Endodermal cell (in vitro differentiated cells): ENCODE measurements at regions not wholly inside any gene's neighbourhood (a gene's known extent, or its start where the extent isn't known, plus 50 kb on each side); places are given as distances from the start of the nearest gene placed in this dataset.

Experiments used
- DNase-seq: peaks from one replicate; pipeline ENCODE4 v3.0.0-alpha.2; 2017
- H3K27ac ChIP-seq: 2 replicates; pipeline ENCODE4 v1.5.1; 2013; ENCODE audit warnings: mild to moderate bottlenecking, low read depth, low read length, moderate library complexity
- H3K27me3 ChIP-seq: 2 replicates; pipeline ENCODE4 v1.6.1; 2013; ENCODE audit warnings: mild to moderate bottlenecking, low read length, moderate library complexity; ENCODE audit not compliant: insufficient read depth, control insufficient read depth, poor library complexity, severe bottlenecking
- H3K36me3 ChIP-seq: 2 replicates; pipeline ENCODE4 v1.7.0; 2013; ENCODE audit warnings: mild to moderate bottlenecking, low read length, moderate library complexity; ENCODE audit not compliant: control insufficient read depth, insufficient read depth
- H3K4me1 ChIP-seq: one replicate; pipeline ENCODE4 v1.7.0; 2013; ENCODE audit warnings: low read length; ENCODE audit not compliant: control insufficient read depth, insufficient read depth
- H3K4me3 ChIP-seq: 2 replicates; pipeline ENCODE4 v1.5.1; 2013; ENCODE audit warnings: mild to moderate bottlenecking, low read length, moderate library complexity
- H3K9ac ChIP-seq: 2 replicates; pipeline ENCODE4 v1.6.1; 2013; ENCODE audit warnings: mild to moderate bottlenecking, low read length, moderate library complexity; ENCODE audit not compliant: poor library complexity, severe bottlenecking; ENCODE audit errors: extremely low read depth
- H3K9me3 ChIP-seq: 2 replicates; pipeline ENCODE4 v1.6.1; 2013; ENCODE audit warnings: mild to moderate bottlenecking, low read length, moderate library complexity; ENCODE audit not compliant: control insufficient read depth
- H3K27ac Mint-ChIP-seq: 2 replicates; pipeline ENCODE4 v1.8.0; 2020; ENCODE audit warnings: mixed read lengths
- H3K27me3 Mint-ChIP-seq: 2 replicates; pipeline ENCODE4 v1.8.0; 2021; ENCODE audit warnings: mild to moderate bottlenecking, mixed read lengths; ENCODE audit not compliant: insufficient read depth
- H3K36me3 Mint-ChIP-seq: 2 replicates; pipeline ENCODE4 v1.8.0; 2020; ENCODE audit warnings: low read depth, mixed read lengths
- H3K4me1 Mint-ChIP-seq: 2 replicates; pipeline ENCODE4 v1.8.0; 2020; ENCODE audit warnings: mixed read lengths
- H3K4me3 Mint-ChIP-seq: 2 replicates; pipeline ENCODE4 v1.8.0; 2020; ENCODE audit warnings: mild to moderate bottlenecking, moderate library complexity, mixed read lengths
- H3K9me3 Mint-ChIP-seq: 2 replicates; pipeline ENCODE4 v1.8.0; 2020; ENCODE audit warnings: mild to moderate bottlenecking, mixed read lengths
- CTCF ChIP-seq: fragments of 200-600 bp; sonication (generic); conservative IDR thresholded peaks from 2 replicates; pipeline ENCODE4 v1.5.0; 2021; ENCODE audit warnings: antibody characterized with exemption, mild to moderate bottlenecking
- WGBS, 2 experiments: methylation state at CpG; one replicate each; pipeline versions ENCODE4 v1.1.5 to v1.1.7; 2013; ENCODE audit warnings: missing lambda C conversion rate in 2 of 2, mixed read lengths in 1 of 2; ENCODE audit not compliant: insufficient coverage in 1 of 2, insufficient read length in 1 of 2; 5-methylcytosine and 5-hydroxymethylcytosine counted together

GRCh38 chr2:64914247-64914646, 75.0 kb upstream of the SLC1A4 start:
- no peaks in the 10 kb centered on the region for H3K27me3 Mint-ChIP-seq
- H3K36me3 Mint-ChIP-seq = no peaks in the 10 kb centered on the region
- Histone ChIP-seq H3K27me3 (no peaks in the 10 kb centered on the region), H3K4me3 (no peak overlapping the region), H3K36me3 (no peaks in the 10 kb centered on the region), H3K27ac (no peak overlapping the region), H3K9me3 (peaks cover 9% of the 10 kb centered on the region), H3K4me1 (no peaks in the 10 kb centered on the region), H3K9ac (no peak overlapping the region)
- no peak overlapping the region for H3K27ac Mint-ChIP-seq
- no peak overlapping the region for H3K4me3 Mint-ChIP-seq
- no peak for TF ChIP-seq CTCF
- H3K4me1 Mint-ChIP-seq = peaks cover 2% of the 10 kb centered on the region
- no peak for DNase-seq
- 89% methylated on average over 5 to 8 of the region's 9 CpGs for WGBS, 2 experiments
- peaks cover 4% of the 10 kb centered on the region for H3K9me3 Mint-ChIP-seq

GRCh38 chr2:64914735-64915509, 74.3 kb upstream of the SLC1A4 start:
- DNase-seq = no peak
- Histone ChIP-seq H3K36me3 (no peaks in the 10 kb centered on the region), H3K9ac (no peak overlapping the region), H3K27me3 (no peaks in the 10 kb centered on the region), H3K9me3 (peaks cover 9% of the 10 kb centered on the region), H3K4me3 (no peak overlapping the region), H3K4me1 (no peaks in the 10 kb centered on the region), H3K27ac (no peak overlapping the region)
- Mint-ChIP-seq H3K4me1 (peaks cover 2% of the 10 kb centered on the region), H3K36me3 (no peaks in the 10 kb centered on the region), H3K4me3 (no peak overlapping the region), H3K27ac (no peak overlapping the region), H3K27me3 (no peaks in the 10 kb centered on the region), H3K9me3 (peaks cover 4% of the 10 kb centered on the region)
- 89 to 97% methylated on average over 4 to 7 of the region's 7 CpGs for WGBS, 2 experiments
- no peak for TF ChIP-seq CTCF

- H3K9me3 ChIP-seq = peaks cover 9% of the 10 kb centered on the region
- no peaks in the 10 kb centered on the region for H3K27me3 ChIP-seq
- no peak overlapping the region for H3K27ac Mint-ChIP-seq
- no peak for DNase-seq
- no peak overlapping the region for H3K27ac ChIP-seq
- no peak overlapping the region for H3K9ac ChIP-seq
- H3K27me3 Mint-ChIP-seq = no peaks in the 10 kb centered on the region
- peaks cover 2% of the 10 kb centered on the region for H3K4me1 Mint-ChIP-seq
- WGBS, 2 experiments = 78 to 87% methylated on average over 2 to 3 of the region's 3 CpGs
- H3K4me3 Mint-ChIP-seq = no peak overlapping the region
- no peak for TF ChIP-seq CTCF
- H3K36me3 Mint-ChIP-seq = no peaks in the 10 kb centered on the region
- no peak overlapping the region for H3K4me3 ChIP-seq
- H3K36me3 ChIP-seq = no peaks in the 10 kb centered on the region
- peaks cover 4% of the 10 kb centered on the region for H3K9me3 Mint-ChIP-seq
- H3K4me1 ChIP-seq = no peaks in the 10 kb centered on the region
Observed at GRCh38 chr2:64915510-64915900, 73.7 kb upstream of the SLC1A4 start.
